ENCODE measurements at regions not wholly inside any gene's neighbourhood (a gene's known extent, or its start where the extent isn't known, plus 50 kb on each side); places are given as distances from the start of the nearest gene placed in this dataset.
"Not testable (repeated sequence)": the region's sequence is repeated elsewhere in the genome, so short reads cannot be mapped to it uniquely, and the experiment has no call there.

DNA sequence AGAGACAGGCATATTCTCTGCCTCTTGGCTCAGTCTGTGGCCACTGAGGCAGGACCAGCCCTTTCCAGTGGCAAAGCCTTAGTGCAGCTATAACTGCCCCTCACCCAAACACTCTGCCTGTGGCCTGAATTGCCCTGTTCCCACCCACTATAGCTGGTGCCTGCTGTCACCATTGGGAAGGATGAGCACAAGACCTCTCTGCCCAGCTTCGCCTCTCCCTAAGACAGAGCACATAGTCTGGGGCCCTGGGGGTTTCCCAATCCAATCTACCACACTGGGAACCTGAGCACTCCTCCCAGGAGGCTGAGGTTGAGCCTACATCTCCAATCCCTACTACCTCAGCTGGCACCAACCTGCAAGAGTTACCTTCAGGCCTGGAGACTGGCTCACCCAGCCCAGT lies 670.4 kb downstream of the JRKL start:
- DNase-seq, result no peak

DNA sequence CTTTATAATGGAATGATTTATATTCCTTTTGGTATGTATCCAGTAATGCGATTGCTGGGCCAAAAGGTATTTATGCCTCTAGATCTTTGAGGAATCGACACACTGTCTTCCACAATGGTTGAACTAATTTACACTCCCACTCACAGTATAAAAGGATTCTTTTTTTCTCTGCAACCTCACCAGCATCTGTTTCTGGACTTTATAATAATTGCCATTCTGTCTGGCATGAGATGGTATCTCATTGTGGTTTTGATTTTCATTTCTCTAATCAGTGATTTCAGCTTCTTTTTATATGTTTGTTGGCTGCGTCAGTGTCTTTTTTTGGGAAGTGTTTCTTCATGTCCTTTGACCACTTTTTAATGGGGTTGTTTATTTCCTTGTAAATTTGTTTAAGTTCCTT lies 679.3 kb downstream of the JRKL start:
- DNase-seq, result no peak

DNA sequence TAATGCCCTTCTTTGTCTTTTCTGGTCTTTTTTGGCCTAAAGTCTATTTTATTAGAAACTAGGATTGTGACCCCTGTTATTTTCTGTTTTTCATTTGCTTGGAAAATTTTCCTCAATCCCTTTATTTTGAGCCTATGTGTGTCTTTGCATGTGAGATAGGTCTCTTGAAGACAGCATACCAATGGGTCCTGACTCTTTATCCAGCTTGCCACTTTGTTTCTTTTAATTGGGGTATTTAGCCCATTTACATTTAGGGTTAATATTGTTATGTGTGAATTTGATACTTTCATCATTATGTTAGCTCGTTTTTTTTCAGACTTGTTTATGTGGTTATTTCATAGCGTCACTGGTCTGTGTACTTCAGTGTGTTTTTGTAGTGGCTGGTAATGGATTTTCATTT lies 682.6 kb downstream of the JRKL start:
- no peak for DNase-seq

DNA sequence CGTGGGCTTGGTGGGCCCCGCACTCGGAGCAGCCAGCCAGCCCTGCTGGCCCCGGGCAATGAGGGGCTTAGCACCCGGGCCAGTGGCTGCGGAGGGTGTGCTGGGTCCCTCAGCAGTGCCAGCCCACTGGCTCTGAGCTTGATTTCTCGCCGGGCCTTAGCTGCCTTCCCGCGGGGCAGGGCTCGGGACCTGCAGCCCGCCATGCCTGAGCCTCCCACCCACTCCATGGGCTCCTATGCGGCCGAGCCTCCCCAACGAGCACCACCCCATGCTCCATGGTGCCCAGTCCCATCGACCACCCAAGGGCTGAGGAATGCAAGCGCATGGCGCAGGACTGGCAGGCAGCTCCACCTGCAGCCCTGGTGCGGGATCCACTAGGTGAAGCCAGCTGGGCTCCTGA lies 686.9 kb downstream of the JRKL start:
- not testable (repeated sequence) for DNase-seq

GRCh38 chr11:97078443-97078842 lies 688.6 kb downstream of the JRKL start:
- DNase-seq, result no peak

DNA sequence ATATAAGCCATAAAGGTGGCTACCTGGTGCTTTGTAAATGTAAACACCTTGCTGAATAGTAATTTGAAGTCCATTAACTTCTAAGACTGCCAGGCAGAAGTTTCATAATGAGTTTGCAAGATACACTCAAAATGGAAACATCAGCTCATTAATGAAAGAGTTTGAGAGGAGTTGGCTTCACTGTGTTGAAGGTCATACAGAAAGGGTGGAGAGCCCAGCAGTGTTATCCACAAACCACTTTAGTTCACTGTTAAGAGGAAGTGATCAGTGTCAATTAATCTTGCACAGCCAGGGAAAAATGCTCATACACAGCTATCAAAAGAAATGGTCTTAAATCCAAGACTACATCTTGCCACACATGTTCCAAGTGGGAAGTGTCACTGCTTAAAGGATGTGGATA lies 689.4 kb downstream of the JRKL start:
- DNase-seq, result no peak

DNA sequence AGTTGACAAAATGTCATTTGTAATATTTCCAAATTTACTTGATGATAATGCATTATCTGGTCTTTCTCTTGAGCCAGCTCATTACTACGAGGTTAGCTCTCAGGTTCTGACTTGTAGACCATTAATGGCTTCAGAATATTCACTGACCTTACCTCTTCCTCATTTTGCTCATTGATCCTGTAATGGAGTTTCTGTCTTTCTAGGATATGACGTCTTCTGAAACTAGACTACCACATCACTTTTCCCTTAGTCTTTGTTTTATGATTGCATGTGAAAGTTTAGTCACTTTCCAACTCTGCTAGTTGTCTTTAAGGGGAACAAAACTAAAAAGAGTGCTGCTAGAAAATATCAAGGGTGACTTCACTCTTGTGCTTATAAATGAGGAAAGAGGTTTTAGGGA lies 697.6 kb downstream of the JRKL start:
- DNase-seq, result no peak

DNA sequence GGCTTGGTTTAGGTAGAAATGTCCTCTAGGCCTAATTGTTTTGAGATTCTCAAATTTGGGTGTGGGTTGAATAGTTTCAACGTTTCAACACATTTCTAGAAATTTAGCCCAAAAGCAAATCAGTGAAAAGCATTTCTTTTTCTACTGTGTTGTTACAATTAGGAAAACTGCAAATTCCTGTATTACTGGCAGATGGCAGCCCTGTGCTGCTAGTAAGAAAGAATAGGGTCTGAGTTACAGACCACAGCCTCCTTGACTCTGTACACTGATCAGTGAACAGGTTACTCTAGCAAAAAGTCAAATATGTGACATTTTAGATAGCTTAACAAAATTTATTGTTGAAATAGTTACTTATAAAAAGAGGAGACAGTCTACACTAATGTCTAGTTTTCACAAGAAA lies 703.0 kb downstream of the JRKL start:
- DNase-seq, result no peak

DNA sequence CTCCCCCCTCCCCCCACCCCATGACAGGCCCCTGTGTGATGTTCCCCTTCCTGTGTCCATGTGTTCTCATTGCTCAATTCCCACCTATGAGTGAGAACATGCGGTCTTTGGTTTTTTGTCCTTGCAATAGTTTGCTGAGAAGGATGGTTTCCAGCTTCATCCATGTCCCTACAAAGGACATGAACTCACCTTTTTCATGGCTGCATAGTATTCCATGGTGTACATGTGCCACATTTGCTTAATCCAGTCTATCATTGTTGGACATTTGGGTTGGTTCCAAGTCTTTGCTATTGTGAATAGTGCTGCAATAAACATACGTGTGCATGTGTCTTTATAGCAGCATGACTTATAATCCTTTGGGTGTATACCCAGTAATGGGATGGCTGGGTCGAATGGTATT lies 712.4 kb downstream of the JRKL start:
- not testable (repeated sequence) for DNase-seq

- no peak for DNase-seq
Measured at GRCh38 chr11:97107604-97108003, 717.8 kb downstream of the JRKL start.

- no peak for DNase-seq
Measured at GRCh38 chr11:97109078-97109477, 719.3 kb downstream of the JRKL start.

DNA sequence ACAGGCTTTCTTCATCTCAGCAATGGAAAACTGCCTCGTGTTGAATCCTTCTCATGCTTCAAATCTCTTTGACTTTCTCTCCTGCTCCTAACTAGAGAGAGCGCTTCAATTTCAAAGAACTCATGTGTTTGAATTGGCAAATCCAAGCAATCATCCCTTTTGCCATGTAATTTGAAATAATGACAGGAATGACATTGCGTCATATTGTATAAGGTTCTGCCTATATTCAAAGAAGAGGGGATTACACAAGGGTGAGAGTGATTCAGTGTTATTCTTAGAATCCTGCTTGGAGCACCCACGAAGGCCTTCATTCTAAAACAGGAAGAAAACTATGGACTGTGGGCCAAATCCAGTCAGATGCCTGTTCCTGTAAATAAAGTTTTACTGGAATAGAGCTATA lies 720.6 kb downstream of the JRKL start:
- DNase-seq, result no peak

DNA sequence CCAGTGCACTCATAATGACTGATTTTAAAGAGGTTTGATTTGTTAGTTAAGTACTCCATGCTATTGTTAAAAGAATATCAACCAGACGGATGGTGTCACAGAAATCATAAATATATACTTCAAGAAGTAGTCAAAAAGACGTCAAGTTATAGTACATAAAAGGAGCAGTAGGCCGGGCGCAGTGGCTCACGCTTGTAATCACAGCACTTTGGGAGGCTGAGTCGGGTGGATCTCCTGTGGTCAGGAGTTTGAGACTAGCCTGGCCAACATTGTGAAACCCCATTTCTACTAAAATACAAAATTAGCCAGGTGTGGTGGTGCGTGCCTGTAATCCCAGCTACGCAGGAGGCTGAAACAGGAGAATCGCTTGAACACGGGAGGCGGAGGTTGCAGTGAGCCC lies 721.7 kb downstream of the JRKL start:
- no peak for DNase-seq

DNA sequence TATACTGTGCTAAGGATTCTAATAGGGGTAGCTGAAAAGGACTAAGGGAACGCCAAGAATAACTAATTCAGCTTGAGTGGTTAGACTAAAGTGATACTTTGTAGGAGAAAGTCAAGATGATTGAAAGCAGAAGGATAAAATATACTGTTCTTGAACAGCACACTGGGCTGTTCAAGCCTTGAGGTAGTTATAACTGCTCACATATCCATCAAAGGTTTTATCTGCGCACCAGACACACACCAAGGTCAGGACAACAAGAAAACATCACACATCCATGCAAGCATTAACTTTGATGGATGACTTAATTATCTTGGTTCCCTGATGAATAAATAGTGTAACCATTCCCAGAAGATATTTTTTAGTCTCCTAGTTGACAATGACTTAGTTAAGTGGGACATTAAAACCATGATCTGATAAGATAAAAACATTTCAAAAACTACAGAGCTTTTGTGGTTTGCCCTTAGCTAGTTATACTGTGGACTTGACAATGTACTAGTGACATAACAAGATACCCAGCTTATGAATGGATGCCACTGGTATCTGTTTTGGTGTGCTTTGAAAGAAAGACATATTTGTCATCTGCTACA lies 728.9 kb downstream of the JRKL start:
- no peak for DNase-seq

GRCh38 chr11:97123237-97123636 lies 733.4 kb downstream of the JRKL start:
- DNase-seq, result no peak

DNA sequence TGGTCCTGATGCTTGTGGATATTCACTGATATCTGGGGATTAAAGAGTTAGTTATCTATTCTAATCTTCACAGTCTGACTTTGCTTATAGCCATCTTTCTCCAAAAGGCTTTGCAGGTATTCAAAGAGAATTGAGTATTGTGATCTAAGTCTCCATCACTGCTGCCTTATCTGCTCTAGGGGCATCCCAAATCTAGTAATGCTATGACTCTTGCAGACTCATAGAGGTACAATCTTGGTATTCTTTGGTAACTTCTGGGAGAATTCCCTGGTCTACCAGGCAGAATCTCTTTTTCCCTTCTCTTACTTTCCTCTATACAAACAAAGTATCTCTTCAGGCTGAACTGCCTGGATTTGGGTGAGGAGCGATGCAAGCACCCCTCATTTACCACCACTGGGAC lies 746.3 kb downstream of the JRKL start:
- DNase-seq, result no peak

GRCh38 chr11:97140885-97141494 lies 751.2 kb downstream of the JRKL start:
- no peak for DNase-seq

DNA sequence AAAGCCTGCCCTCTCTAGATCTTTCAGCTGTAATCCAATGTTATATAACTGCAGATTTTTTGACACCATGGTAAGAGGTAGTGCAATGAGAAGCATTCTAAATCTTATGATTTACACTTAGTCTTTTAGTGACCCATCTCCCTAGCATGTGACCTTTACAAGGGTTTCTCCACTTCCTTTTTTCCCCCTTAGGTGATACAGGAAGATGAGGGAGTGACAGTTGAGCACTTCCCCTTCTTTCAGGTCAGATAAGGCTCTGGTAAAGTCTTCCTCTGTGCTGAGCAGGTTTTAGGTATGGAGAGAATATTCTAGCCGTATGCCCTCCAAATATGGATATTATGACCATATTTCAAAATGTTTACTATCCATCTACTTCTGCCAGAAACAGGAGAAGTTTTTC lies 753.6 kb downstream of the JRKL start:
- no peak for DNase-seq

- DNase-seq, result no peak
Measured at GRCh38 chr11:97149741-97150140, 759.9 kb downstream of the JRKL start.

- no peak for DNase-seq
Measured at GRCh38 chr11:97157221-97157740, 767.5 kb downstream of the JRKL start.

DNA sequence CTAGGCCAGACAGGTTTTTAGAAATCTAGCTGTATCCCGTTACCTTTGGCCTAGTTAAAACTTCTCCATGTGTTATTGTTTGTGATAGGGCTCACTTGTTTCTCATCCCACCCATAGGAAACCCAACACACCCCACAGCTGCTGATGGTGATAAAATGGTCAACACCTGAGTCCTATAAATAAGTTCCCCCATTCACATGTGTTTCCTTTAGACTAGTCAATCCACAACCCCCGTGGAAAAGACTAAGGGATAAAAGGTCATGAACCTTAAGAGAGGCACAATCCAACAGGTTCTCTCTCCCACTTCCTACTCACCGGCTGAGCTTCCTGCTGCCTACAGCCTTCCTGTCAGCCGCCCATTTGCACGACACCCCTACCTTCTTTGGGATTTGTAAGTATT lies 768.4 kb downstream of the JRKL start:
- DNase-seq, result no peak

- no peak for DNase-seq
Measured at GRCh38 chr11:97163631-97164191, 773.9 kb downstream of the JRKL start.

DNA sequence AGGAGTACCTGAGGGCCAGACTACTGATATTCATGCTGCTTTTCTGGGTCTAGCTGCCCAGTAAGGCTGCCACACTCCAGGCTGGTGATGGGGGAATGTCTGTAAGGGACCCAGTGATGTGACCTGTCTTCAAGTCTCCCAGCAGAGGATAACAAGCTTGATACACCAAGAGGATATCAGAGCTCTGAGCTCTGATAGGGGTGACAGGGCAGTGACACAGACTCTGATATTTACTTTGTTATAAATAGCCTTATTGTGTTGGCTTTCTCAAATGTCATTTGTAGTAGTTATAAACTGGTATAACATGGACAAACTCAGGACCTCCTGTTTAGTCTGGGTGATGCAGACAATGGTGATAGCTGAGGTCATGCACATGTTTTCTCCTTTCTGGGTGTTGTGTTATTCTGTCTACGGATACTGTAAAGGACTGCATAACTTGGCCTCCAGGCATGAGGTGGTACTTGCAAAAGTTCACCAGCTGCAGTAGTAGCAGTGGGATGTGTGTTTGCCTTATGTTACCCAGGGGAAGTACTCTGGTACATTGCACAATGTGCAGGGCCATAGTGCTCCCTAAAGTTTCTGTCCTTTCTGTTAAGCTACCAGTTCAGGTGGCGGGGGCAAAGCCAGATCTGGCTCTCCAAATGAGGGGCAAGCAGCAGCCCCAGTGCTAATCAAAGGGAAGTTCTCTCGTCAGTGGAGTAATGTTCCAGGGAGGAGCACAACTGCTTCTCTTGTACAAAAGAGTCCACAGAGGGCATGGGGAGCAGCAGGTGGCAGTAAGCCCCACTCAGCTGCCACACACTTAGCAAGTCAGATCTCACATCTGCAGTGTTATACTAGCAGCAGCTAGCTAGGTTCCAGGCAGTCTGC lies 812.2 kb downstream of the JRKL start:
- no peak for DNase-seq
